ENCODE measurements at regions not wholly inside any gene's neighbourhood (a gene's known extent, or its start where the extent isn't known, plus 50 kb on each side); places are given as distances from the start of the nearest gene placed in this dataset.

DNA sequence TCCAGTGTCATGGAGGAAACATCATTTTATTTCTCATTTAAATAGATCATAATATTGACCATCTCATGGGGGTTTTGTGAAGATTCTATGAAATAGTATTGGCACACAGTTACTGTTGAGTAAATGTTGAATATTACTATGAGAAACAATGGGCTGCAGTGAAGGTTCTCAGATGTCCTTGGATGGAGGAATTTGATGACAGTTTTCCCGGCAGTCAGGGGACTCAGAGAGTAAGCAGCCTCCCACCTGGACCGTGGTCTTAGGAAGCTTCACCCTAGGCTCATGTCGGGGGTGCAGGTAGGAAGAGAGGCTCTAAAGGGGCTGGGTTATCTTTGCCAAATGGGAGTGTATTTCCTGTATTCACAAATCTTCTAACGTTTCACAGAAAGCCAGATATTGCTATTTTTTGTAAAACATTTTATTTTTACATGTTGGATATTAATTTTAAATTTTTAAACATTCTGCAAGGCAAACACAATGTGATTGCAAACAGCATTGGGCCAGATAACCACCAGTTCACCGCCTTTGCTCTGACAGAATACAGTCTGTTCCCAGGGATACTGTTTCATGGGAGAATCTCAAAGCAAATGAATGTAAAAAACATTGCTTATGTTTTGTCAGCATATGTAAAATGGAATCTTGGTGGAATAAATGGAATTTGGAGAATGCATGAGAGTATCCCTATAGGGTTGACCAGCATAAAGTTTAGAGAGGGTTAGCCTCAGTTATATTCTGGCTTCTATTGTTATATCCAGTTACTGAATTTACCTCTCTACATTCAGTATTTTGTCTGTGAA is 380.8 kb upstream of the TMEM132C start:
- TF ChIP-seq, protein P1, sequence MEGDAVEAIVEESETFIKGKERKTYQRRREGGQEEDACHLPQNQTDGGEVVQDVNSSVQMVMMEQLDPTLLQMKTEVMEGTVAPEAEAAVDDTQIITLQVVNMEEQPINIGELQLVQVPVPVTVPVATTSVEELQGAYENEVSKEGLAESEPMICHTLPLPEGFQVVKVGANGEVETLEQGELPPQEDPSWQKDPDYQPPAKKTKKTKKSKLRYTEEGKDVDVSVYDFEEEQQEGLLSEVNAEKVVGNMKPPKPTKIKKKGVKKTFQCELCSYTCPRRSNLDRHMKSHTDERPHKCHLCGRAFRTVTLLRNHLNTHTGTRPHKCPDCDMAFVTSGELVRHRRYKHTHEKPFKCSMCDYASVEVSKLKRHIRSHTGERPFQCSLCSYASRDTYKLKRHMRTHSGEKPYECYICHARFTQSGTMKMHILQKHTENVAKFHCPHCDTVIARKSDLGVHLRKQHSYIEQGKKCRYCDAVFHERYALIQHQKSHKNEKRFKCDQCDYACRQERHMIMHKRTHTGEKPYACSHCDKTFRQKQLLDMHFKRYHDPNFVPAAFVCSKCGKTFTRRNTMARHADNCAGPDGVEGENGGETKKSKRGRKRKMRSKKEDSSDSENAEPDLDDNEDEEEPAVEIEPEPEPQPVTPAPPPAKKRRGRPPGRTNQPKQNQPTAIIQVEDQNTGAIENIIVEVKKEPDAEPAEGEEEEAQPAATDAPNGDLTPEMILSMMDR (IDR thresholded peaks at IDR 0.05; ENCODE audit: low read depth, low read length), result no peak
- Histone ChIP-seq H3K27ac (no peak overlapping the region), H3K27me3 (ENCODE audit: insufficient read depth, low read depth, severe bottlenecking) (no peaks in the 10 kb centered on the region), H3K36me3 (no peaks in the 10 kb centered on the region), H3K9me3 (ENCODE audit: severe bottlenecking) (no peaks in the 10 kb centered on the region), H3K4me3 (ENCODE audit: low read depth, low read length) (no peak overlapping the region)
- no peak for DNase-seq

DNA sequence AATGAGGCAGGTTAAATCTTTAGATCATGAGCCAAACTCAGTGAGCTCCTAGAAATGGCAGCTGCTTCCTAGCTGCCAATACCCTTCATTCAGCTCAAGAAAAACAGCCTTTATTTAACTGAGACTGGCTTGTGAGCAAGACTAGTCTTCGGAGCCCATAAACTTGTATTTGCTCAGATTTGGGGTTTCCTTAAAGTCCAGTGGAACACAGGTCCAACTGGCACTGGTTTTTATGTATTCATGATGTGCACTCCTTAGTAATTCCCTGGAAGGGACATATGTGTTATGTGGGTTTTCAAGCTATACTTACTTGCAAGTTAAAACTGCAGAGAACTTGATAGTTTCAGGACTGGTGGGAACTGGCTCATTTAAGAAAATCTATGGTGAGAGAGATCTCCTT is 380.1 kb upstream of the TMEM132C start:
- TF ChIP-seq, protein P1 (IDR thresholded peaks at IDR 0.05; ENCODE audit: low read depth, low read length), result no peak
- Histone ChIP-seq H3K27me3 (ENCODE audit: insufficient read depth, low read depth, severe bottlenecking) (no peaks in the 10 kb centered on the region), H3K27ac (no peak overlapping the region), H3K4me3 (ENCODE audit: low read depth, low read length) (no peak overlapping the region), H3K9me3 (ENCODE audit: severe bottlenecking) (no peaks in the 10 kb centered on the region), H3K36me3 (no peaks in the 10 kb centered on the region)
- DNase-seq, result no peak

DNA sequence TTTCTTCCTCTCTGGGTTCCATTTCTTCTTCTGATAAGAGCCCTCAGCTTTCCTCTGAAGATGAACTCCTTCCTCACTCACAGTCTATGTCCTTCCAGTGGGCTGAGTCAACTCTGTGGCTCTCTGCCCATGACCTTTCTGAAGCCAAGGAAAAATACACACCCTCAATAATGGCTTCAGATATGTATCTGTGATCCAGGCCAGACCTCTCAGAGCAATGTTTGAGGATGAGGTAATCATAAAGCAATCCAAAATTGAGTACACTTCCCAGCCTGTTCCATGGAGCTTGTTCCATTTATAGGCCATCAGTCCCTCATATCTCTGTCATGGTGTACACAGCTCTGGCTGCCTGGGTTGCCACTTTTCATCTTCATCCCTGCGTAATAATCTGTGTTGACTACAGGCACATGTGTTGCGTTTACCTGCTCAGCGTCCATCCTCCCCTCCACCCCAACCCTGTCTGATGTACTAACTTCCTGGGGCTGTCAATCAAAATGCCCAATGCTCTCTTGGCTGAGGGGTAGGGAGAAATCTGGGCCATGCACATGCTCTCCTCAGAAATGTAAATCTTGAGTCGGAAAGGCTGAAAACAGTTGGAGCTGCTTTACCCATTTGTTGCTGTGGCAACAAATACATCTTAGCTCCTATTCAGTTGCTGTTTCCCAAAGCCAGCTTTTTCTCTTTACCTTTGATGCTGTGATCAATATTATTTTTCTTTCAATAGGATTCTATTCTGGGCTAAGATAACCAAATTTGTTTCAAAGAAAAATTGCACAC is 377.8 kb upstream of the TMEM132C start:
- Histone ChIP-seq H3K4me3 (ENCODE audit: low read depth, low read length) (no peak overlapping the region), H3K9me3 (ENCODE audit: severe bottlenecking) (no peaks in the 10 kb centered on the region), H3K27me3 (ENCODE audit: insufficient read depth, low read depth, severe bottlenecking) (no peaks in the 10 kb centered on the region), H3K36me3 (no peaks in the 10 kb centered on the region), H3K27ac (no peak overlapping the region)
- TF ChIP-seq, protein P1 (IDR thresholded peaks at IDR 0.05; ENCODE audit: low read depth, low read length), result no peak
- no peak for DNase-seq

DNA sequence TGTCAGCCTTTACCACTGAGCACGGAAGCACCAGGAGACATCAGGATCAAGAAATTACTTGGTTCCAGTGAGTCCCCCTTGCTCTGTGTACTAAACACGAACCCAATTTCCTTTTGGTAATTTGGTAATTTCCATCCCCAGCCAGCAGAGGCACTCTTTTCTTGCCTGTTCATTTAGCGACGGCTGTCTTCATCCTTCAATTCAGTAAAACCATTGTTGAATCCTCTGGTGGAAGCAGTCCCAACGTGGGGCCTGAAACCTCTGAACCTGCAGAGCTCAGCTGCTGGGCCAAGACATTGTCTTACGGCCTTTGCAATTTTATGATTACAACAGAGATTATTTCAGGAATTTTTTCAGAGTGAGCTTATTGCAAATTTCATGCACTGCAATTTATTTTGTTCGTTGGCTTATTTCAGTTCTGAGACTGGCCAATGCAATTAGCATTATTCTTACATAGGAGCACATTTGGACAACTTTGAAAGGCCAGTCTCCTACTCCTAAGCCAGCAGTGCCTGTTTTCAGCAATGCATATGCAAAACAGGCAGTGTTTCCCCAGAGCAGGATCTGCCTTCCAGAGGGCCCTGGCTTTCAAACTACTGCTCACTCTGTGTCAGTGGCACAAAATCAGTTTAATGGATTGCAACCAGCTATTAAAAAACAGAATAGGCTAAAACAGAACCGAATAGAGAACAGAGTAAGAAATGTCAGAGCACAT is 372.9 kb upstream of the TMEM132C start:
- Histone ChIP-seq H3K36me3 (no peaks in the 10 kb centered on the region), H3K4me3 (ENCODE audit: low read depth, low read length) (no peak overlapping the region), H3K9me3 (ENCODE audit: severe bottlenecking) (no peaks in the 10 kb centered on the region), H3K27ac (no peak overlapping the region), H3K27me3 (ENCODE audit: insufficient read depth, low read depth, severe bottlenecking) (no peaks in the 10 kb centered on the region)
- TF ChIP-seq, protein P1 (IDR thresholded peaks at IDR 0.05; ENCODE audit: low read depth, low read length), result peak; percentile 57
- DNase-seq, result no peak

DNA sequence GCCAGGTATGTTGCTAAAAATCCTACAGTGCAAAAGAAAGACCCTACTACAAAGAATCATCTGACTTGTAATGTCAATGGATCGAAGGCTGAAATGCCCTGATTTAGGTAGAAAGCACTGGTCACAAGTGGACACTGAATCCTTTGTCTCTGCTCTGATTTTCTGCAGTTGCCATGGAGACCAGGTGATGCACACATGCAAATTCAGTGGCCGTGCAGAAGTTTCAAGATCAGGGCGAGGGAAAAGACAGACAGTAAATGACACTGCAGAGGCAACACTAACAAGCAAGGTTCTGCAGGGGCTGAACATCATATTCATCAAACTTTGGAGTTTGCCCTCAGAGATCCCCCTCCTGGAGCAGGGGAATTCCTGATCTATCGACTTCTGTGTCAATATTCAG is 370.3 kb upstream of the TMEM132C start:
- H3K27me3 ChIP-seq (ENCODE audit: insufficient read depth, low read depth, severe bottlenecking), result no peaks in the 10 kb centered on the region
- no peak overlapping the region for H3K27ac ChIP-seq
- no peaks in the 10 kb centered on the region for H3K36me3 ChIP-seq
- TF ChIP-seq, protein P1 (IDR thresholded peaks at IDR 0.05; ENCODE audit: low read depth, low read length), result no peak
- no peaks in the 10 kb centered on the region for H3K9me3 ChIP-seq (ENCODE audit: severe bottlenecking)
- no peak overlapping the region for H3K4me3 ChIP-seq (ENCODE audit: low read depth, low read length)
- no peak for DNase-seq
